ENCODE measurements at regions not wholly inside any gene's neighbourhood (a gene's known extent, or its start where the extent isn't known, plus 50 kb on each side); places are given as distances from the start of the nearest gene placed in this dataset.

GRCh38 chr4:63831590-63832155 is 577.6 kb downstream of the TECRL start:
- no peak overlapping the region for H3K4me3 ChIP-seq (ENCODE audit: low read depth, low read length)
- no peak for TF ChIP-seq CTCF (IDR thresholded peaks at IDR 0.05; ENCODE audit: insufficient read depth, low read depth, low read length)
- no peak for DNase-seq (ENCODE audit: low read depth)

- TF ChIP-seq CTCF (IDR thresholded peaks at IDR 0.05; ENCODE audit: insufficient read depth, low read depth, low read length), result no peak
- H3K4me3 ChIP-seq (ENCODE audit: low read depth, low read length), result no peak overlapping the region
- no peak for DNase-seq (ENCODE audit: low read depth)
These were observed 591.9 kb downstream of the TECRL start for GRCh38 chr4:63817196-63817865.

- no peak for DNase-seq (ENCODE audit: low read depth)
- TF ChIP-seq CTCF (IDR thresholded peaks at IDR 0.05; ENCODE audit: insufficient read depth, low read depth, low read length), result no peak
- H3K4me3 ChIP-seq (ENCODE audit: low read depth, low read length), result no peak overlapping the region
These were observed 594.9 kb downstream of the TECRL start for GRCh38 chr4:63814171-63814964.

GRCh38 chr4:63799166-63799565 is 610.1 kb downstream of the TECRL start:
- DNase-seq (ENCODE audit: low read depth), result no peak
- H3K4me3 ChIP-seq (ENCODE audit: low read depth, low read length), result no peak overlapping the region
- TF ChIP-seq CTCF (IDR thresholded peaks at IDR 0.05; ENCODE audit: insufficient read depth, low read depth, low read length), result no peak

GRCh38 chr4:63795301-63795700 is 613.9 kb downstream of the TECRL start:
- DNase-seq (ENCODE audit: low read depth), result no peak
- H3K4me3 ChIP-seq (ENCODE audit: low read depth, low read length), result no peak overlapping the region
- TF ChIP-seq CTCF (IDR thresholded peaks at IDR 0.05; ENCODE audit: insufficient read depth, low read depth, low read length), result no peak

- H3K4me3 ChIP-seq (ENCODE audit: low read depth, low read length), result no peak overlapping the region
- no peak for DNase-seq (ENCODE audit: low read depth)
- TF ChIP-seq CTCF (IDR thresholded peaks at IDR 0.05; ENCODE audit: insufficient read depth, low read depth, low read length), result no peak
These were observed 618.9 kb downstream of the TECRL start for GRCh38 chr4:63790377-63790776.
